SK-N-SH (cell line): ENCODE measurements at regions not wholly inside any gene's neighbourhood (a gene's known extent, or its start where the extent isn't known, plus 50 kb on each side); places are given as distances from the start of the nearest gene placed in this dataset.

ENCODE experiments used
- CTCF ChIA-PET: fragments of 300-600, 350-600 bp; formaldehyde crosslinking; extraction: SDS; loops from one replicate; lab custom pipeline; 2021; lab: Yijun Ruan, JAX
- POLR2A ChIA-PET: fragments of 350-600 bp; sonication (Branson Sonifier 250); formaldehyde crosslinking; extraction: SDS; loops from one replicate; lab custom pipeline; 2020; ENCODE audit warnings: antibody characterized with exemption, inconsistent platforms; lab: Yijun Ruan, JAX
- DNase-seq: peaks from one replicate; pipeline ENCODE4 v3.0.0; 2012
- H2AFZ ChIP-seq: fragments of 200-600 bp; sonication (generic); 2 replicates; pipeline ENCODE4 v1.8.1; 2016; ENCODE audit warnings: antibody characterized with exemption, mild to moderate bottlenecking, low read depth
- H3F3A ChIP-seq: fragments of 200-600 bp; sonication (generic); replicated peaks from 2 replicates; pipeline ENCODE3; 2016; ENCODE audit warnings: antibody characterized with exemption, mild to moderate bottlenecking; ENCODE audit not compliant: insufficient read depth
- H3K27ac ChIP-seq, 2 experiments: fragments of 200-500 bp in 1 of 2; fragments of 200-600 bp in 1 of 2; sonication (Bioruptor generic) in 1 of 2; sonication (generic), shearing (Covaris generic) in 1 of 2; 2 replicates each; pipeline versions ENCODE4 v1.5.1 to v1.6.1; 2014 to 2016; ENCODE audit warnings: low read depth in 2 of 2, inconsistent platforms in 1 of 2, low read length in 1 of 2, mild to moderate bottlenecking in 1 of 2, mixed read lengths in 1 of 2
- H3K27me3 ChIP-seq: fragments of 200-600 bp; sonication (generic), shearing (Covaris generic); 2 replicates; pipeline ENCODE4 v1.6.1; 2016; ENCODE audit warnings: mixed run types; ENCODE audit not compliant: insufficient read depth
- H3K36me3 ChIP-seq, 2 experiments: fragments of 200-500 bp in 1 of 2; fragments of 200-600 bp in 1 of 2; sonication (Bioruptor generic) in 1 of 2; sonication (generic) in 1 of 2; replicated peaks in 1 of 2; 2 replicates each; pipeline versions ENCODE3 to v1.5.1; 2014 to 2016; ENCODE audit warnings: low read length in 1 of 2, mild to moderate bottlenecking in 1 of 2; ENCODE audit not compliant: insufficient read depth in 2 of 2, control insufficient read depth in 1 of 2
- H3K4me1 ChIP-seq, 2 experiments: fragments of 200-500 bp in 1 of 2; fragments of 200-600 bp in 1 of 2; sonication (Bioruptor generic) in 1 of 2; sonication (generic), shearing (Covaris generic) in 1 of 2; 2 replicates each; pipeline versions ENCODE4 v1.5.1 to v1.6.1; 2014 to 2016; ENCODE audit warnings: low read depth in 1 of 2, low read length in 1 of 2, mixed run types in 1 of 2; ENCODE audit not compliant: insufficient read depth in 2 of 2, control insufficient read depth in 1 of 2
- H3K4me2 ChIP-seq: fragments of 200-600 bp; sonication (generic), shearing (Covaris generic); 2 replicates; pipeline ENCODE4 v1.6.1; 2017; ENCODE audit warnings: mixed run types
- H3K4me3 ChIP-seq, 2 experiments: fragments of 200-500 bp in 1 of 2; fragments of 200-600 bp in 1 of 2; sonication (Bioruptor generic) in 1 of 2; sonication (generic), shearing (Covaris generic) in 1 of 2; 2 replicates each; pipeline versions ENCODE4 v1.5.1 to v1.8.1; 2014 to 2016; ENCODE audit warnings: low read depth in 2 of 2, inconsistent platforms in 1 of 2, low read length in 1 of 2, mild to moderate bottlenecking in 1 of 2, mixed read lengths in 1 of 2, moderate library complexity in 1 of 2
- H3K79me2 ChIP-seq: fragments of 200-600 bp; sonication (generic); 2 replicates; pipeline ENCODE4 v1.8.1; 2017; ENCODE audit warnings: mild to moderate bottlenecking; ENCODE audit not compliant: insufficient read depth
- H3K9ac ChIP-seq: fragments of 200-600 bp; sonication (generic); 2 replicates; pipeline ENCODE4 v1.6.1; 2017; ENCODE audit warnings: mixed run types
- H3K9me2 ChIP-seq: fragments of 200-600 bp; sonication (generic); 2 replicates; pipeline ENCODE4 v1.6.1; 2017; ENCODE audit warnings: mixed run types
- H3K9me3 ChIP-seq: fragments of 200-600 bp; sonication (generic); 2 replicates; pipeline ENCODE4 v1.6.1; 2017; ENCODE audit warnings: mixed run types, mild to moderate bottlenecking, moderate library complexity
- H4K20me1 ChIP-seq: fragments of 200-600 bp; sonication (generic); 2 replicates; pipeline ENCODE4 v1.6.1; 2017; ENCODE audit warnings: mild to moderate bottlenecking, mixed run types; ENCODE audit not compliant: insufficient read depth
- FOSL2 ChIP-seq: IDR thresholded peaks from 2 replicates; pipeline ENCODE4 v1.4.0; 2012; ENCODE audit warnings: low read depth, mild to moderate bottlenecking, moderate library complexity, borderline replicate concordance
- FOXJ3 ChIP-seq: sonication (generic); formaldehyde crosslinking; IDR thresholded peaks from 2 replicates; pipeline ENCODE4 v1.5.1; 2020; ENCODE audit warnings: mild to moderate bottlenecking, missing genetic modification reagents
- IRF3 ChIP-seq: fragments of 150-350 bp; IDR thresholded peaks from 2 replicates; pipeline ENCODE4 v1.6.1; 2016; ENCODE audit warnings: mild to moderate bottlenecking, low read depth, low read length
- JUND ChIP-seq: IDR thresholded peaks from 2 replicates; pipeline ENCODE4 v1.4.0; 2012
- MEF2A ChIP-seq: IDR thresholded peaks from 2 replicates; pipeline ENCODE4 v1.4.0; 2012; ENCODE audit warnings: low read depth, borderline replicate concordance
- PBX3 ChIP-seq: IDR thresholded peaks from 2 replicates; pipeline ENCODE4; 2012
- TCF12 ChIP-seq: IDR thresholded peaks from 2 replicates; pipeline ENCODE4 v1.4.0; 2012
- TEAD4 ChIP-seq: IDR thresholded peaks from 2 replicates; pipeline ENCODE4 v1.4.0; 2012; ENCODE audit warnings: mild to moderate bottlenecking, borderline replicate concordance; ENCODE audit not compliant: insufficient read depth
- USF1 ChIP-seq: IDR thresholded peaks from 2 replicates; pipeline ENCODE4 v1.4.0; 2012; ENCODE audit warnings: low read depth, borderline replicate concordance
- WGBS: methylation state at CpG from one replicate; pipeline ENCODE4 v1.1.6; 2017; ENCODE audit warnings: low lambda C conversion rate; 5-methylcytosine and 5-hydroxymethylcytosine counted together
- TF ChIP-seq, protein P1 (sequence below): IDR thresholded peaks from 2 replicates; pipeline ENCODE4 v1.4.0; 2012; ENCODE audit warnings: low read depth
- TF ChIP-seq, protein P2 (sequence below): fragments of 150-350 bp; IDR thresholded peaks from 2 replicates; pipeline ENCODE4 v1.6.1; 2017; ENCODE audit warnings: antibody characterized with exemption, low read length, low read depth, borderline replicate concordance

DNA sequence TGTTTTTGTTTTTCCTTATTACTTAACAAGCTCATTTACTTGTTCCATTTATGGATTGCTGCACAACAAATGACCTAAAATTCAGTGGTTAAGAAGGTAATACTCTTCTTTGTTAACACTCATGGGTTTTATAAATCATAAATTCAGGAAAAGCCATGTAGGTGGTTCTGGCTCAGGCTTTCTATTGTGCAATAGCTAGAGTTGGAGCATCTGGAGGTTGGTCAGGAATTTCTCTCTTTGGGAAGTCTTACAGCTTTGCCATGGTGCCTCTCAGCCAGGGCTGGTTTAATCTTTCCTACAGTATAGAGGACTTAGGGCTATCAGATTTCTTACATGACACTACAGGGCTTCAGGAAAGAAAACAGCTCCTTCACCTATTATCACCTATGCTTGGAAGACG is 1677.1 kb downstream of the KCNT2 start (continued):
- TF ChIP-seq IRF3, result no peak

GRCh38 chr1:194930132-194930531 is 1678.1 kb downstream of the KCNT2 start:
- ChIA-PET POLR2A (no interaction called here), CTCF (no interaction called here)
- no peak overlapping the region for H3K27ac ChIP-seq
- no peaks in the 10 kb centered on the region for H3K9me3 ChIP-seq
- no peak overlapping the region for H3K9ac ChIP-seq
- no peaks in the 10 kb centered on the region for H4K20me1 ChIP-seq
- no peak overlapping the region for H3K4me3 ChIP-seq
- no peaks in the 10 kb centered on the region for H3K79me2 ChIP-seq
- 36% methylated on average over 2 of the region's 2 CpGs for WGBS
- DNase-seq, result no peak
- H3K4me1 ChIP-seq, result no peaks in the 10 kb centered on the region; a peak in 1 of 4 replicates
- no peaks in the 10 kb centered on the region for H3K27me3 ChIP-seq
- no peak overlapping the region for H2AFZ ChIP-seq
- H3K36me3 ChIP-seq, result no peaks in the 10 kb centered on the region
- no peak for TF ChIP-seq TEAD4
- TF ChIP-seq FOSL2, result no peak
- TF ChIP-seq USF1, result no peak
- TF ChIP-seq, protein P1, sequence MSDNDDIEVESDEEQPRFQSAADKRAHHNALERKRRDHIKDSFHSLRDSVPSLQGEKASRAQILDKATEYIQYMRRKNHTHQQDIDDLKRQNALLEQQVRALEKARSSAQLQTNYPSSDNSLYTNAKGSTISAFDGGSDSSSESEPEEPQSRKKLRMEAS, result no peak
- TF ChIP-seq, protein P2, sequence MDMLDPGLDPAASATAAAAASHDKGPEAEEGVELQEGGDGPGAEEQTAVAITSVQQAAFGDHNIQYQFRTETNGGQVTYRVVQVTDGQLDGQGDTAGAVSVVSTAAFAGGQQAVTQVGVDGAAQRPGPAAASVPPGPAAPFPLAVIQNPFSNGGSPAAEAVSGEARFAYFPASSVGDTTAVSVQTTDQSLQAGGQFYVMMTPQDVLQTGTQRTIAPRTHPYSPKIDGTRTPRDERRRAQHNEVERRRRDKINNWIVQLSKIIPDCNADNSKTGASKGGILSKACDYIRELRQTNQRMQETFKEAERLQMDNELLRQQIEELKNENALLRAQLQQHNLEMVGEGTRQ, result no peak
- TF ChIP-seq, all 33 proteins: peak for 0
- Histone ChIP-seq H3K4me2 (no peak overlapping the region), H3K9me2 (no peaks in the 10 kb centered on the region), H3F3A (no peaks in the 10 kb centered on the region)

DNA sequence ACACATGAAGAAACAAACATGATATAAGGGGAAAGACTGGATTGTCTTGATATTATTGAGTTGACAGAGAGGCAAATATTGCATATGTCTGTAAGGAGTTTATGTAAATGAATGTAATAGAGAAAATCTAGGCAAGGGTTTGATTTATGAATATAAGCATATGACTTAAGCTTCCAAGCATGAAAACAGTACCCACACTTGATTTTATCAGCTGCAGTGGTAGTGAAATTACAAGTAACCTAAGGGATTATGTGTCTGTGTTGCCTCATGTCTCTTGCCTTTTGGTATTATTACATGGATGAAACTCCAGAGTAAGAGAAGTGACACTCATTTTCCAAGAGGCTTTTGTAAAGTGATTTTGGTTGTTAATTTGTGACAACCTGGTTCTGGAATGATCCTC is 1678.9 kb downstream of the KCNT2 start:
- ChIA-PET POLR2A (no interaction called here), CTCF (interaction anchor here (1.0 kb wide), 1 partner anchor 9 kb away, joined by 3 read pairs; no protein-coding TSS in a partner anchor)
- no peak overlapping the region for H3K4me2 ChIP-seq
- no peaks in the 10 kb centered on the region for H3K79me2 ChIP-seq
- no peak for DNase-seq
- no peaks in the 10 kb centered on the region for H3F3A ChIP-seq
- H3K27ac ChIP-seq, result no peak overlapping the region; a peak in 1 of 4 replicates
- no peak overlapping the region for H2AFZ ChIP-seq
- no peak overlapping the region for H3K4me3 ChIP-seq
- no peaks in the 10 kb centered on the region; a peak in 1 of 4 replicates for H3K4me1 ChIP-seq
- H3K9me3 ChIP-seq, result no peaks in the 10 kb centered on the region
- no peaks in the 10 kb centered on the region for H3K36me3 ChIP-seq
- H3K9me2 ChIP-seq, result no peaks in the 10 kb centered on the region
- TF ChIP-seq TEAD4 (no peak), JUND (peak; percentile 34; the same call in 1 of the 2 replicates), PBX3 (0 out of 2 replicates have a peak, but pooled peaks have one; percentile 4), FOXJ3 (CRISPR knock-in tag) (no peak), MEF2A (no peak), TCF12 (peak; percentile 25; the same call in 1 of the 2 replicates)
- no peaks in the 10 kb centered on the region for H3K27me3 ChIP-seq
- no peak overlapping the region for H3K9ac ChIP-seq
- no peaks in the 10 kb centered on the region for H4K20me1 ChIP-seq
